Activated naive CD4-positive, alpha-beta T cell treated with anti-CD3 and anti-CD28 coated beads, Interleukin-2, amount 10 ng/mL, durations not matched to agents 7 days and 5 days (primary cell): ENCODE measurements at regions not wholly inside any gene's neighbourhood (a gene's known extent, or its start where the extent isn't known, plus 50 kb on each side); places are given as distances from the start of the nearest gene placed in this dataset.

Experiments
- CTCF ChIA-PET: fragments of 350-600 bp; sonication (Branson Sonifier 250); formaldehyde crosslinking; loops from one replicate; lab custom pipeline; 2021; ENCODE audit warnings: antibody characterized with exemption; lab: Charles Lee
- DNase-seq: peaks from one replicate; pipeline ENCODE4 v3.0.0-alpha.2; 2020
- H3K27ac Mint-ChIP-seq: one replicate; pipeline ENCODE4 v1.8.0; 2021; ENCODE audit warnings: mild to moderate bottlenecking, moderate library complexity, mixed read lengths
- H3K27me3 Mint-ChIP-seq: one replicate; pipeline ENCODE4 v1.8.0; 2021; ENCODE audit warnings: mild to moderate bottlenecking, mixed read lengths
- H3K36me3 Mint-ChIP-seq: one replicate; pipeline ENCODE4 v1.8.0; 2021; ENCODE audit warnings: mixed read lengths
- H3K4me1 Mint-ChIP-seq: one replicate; pipeline ENCODE4 v1.8.0; 2021; ENCODE audit warnings: mixed read lengths
- H3K4me3 Mint-ChIP-seq: one replicate; pipeline ENCODE4 v1.8.0; 2021; ENCODE audit warnings: mild to moderate bottlenecking, moderate library complexity, mixed read lengths
- H3K9me3 Mint-ChIP-seq: one replicate; pipeline ENCODE4 v1.8.0; 2021; ENCODE audit warnings: mixed read lengths

- Mint-ChIP-seq H3K4me1 (no peaks in the 10 kb centered on the region), H3K27me3 (no peaks in the 10 kb centered on the region), H3K4me3 (no peak overlapping the region), H3K36me3 (no peaks in the 10 kb centered on the region), H3K9me3 (no peaks in the 10 kb centered on the region), H3K27ac (no peak overlapping the region)
- no peak for DNase-seq
- CTCF ChIA-PET, result no interaction called here
These were observed 1402.4 kb upstream of the FLRT2 start for GRCh38 chr14:84127495-84127894.

GRCh38 chr14:84128050-84128449 lies 1401.9 kb upstream of the FLRT2 start:
- Mint-ChIP-seq H3K36me3 (no peaks in the 10 kb centered on the region), H3K4me3 (no peak overlapping the region), H3K27ac (no peak overlapping the region), H3K27me3 (no peaks in the 10 kb centered on the region), H3K4me1 (no peaks in the 10 kb centered on the region), H3K9me3 (no peaks in the 10 kb centered on the region)
- CTCF ChIA-PET, result no interaction called here
- no peak for DNase-seq

GRCh38 chr14:84129007-84129406 lies 1400.9 kb upstream of the FLRT2 start:
- CTCF ChIA-PET, result no interaction called here

DNA sequence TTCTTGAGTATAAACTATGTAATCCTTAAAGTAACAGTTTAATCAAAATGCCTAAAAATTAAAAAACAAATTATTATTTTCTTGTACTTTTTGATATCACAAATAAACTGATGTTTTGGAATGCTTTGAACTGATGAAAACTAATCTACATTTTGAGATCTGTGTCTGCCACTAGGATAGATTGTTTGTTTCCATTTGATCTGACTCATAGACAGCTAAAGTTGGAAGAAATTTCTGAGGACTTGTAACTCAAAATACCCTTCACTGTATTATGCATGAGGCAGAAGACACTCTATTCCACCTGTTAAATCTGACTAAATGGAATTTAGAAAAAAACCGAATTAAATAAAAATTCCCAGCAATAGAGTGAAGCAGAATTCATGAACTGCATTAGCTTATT lies 1400.0 kb upstream of the FLRT2 start:
- Mint-ChIP-seq H3K27me3 (no peaks in the 10 kb centered on the region), H3K36me3 (no peaks in the 10 kb centered on the region), H3K27ac (no peak overlapping the region), H3K4me1 (no peaks in the 10 kb centered on the region), H3K4me3 (no peak overlapping the region), H3K9me3 (no peaks in the 10 kb centered on the region)
- CTCF ChIA-PET, result no interaction called here
- no peak for DNase-seq

More at GRCh38 chr14:84129007-84129406, 1400.9 kb upstream of the FLRT2 start:
- Mint-ChIP-seq H3K27me3 (no peaks in the 10 kb centered on the region), H3K36me3 (no peaks in the 10 kb centered on the region), H3K27ac (no peak overlapping the region), H3K4me3 (no peak overlapping the region), H3K4me1 (no peaks in the 10 kb centered on the region), H3K9me3 (no peaks in the 10 kb centered on the region)
- no peak for DNase-seq

GRCh38 chr14:84131924-84132323 lies 1398.0 kb upstream of the FLRT2 start:
- DNase-seq, result no peak
- no peaks in the 10 kb centered on the region for H3K27me3 Mint-ChIP-seq
- no peak overlapping the region for H3K27ac Mint-ChIP-seq
- CTCF ChIA-PET, result no interaction called here
- peaks cover 4% of the 10 kb centered on the region for H3K9me3 Mint-ChIP-seq
- no peaks in the 10 kb centered on the region for H3K4me1 Mint-ChIP-seq
- no peak overlapping the region for H3K4me3 Mint-ChIP-seq
- no peaks in the 10 kb centered on the region for H3K36me3 Mint-ChIP-seq

DNA sequence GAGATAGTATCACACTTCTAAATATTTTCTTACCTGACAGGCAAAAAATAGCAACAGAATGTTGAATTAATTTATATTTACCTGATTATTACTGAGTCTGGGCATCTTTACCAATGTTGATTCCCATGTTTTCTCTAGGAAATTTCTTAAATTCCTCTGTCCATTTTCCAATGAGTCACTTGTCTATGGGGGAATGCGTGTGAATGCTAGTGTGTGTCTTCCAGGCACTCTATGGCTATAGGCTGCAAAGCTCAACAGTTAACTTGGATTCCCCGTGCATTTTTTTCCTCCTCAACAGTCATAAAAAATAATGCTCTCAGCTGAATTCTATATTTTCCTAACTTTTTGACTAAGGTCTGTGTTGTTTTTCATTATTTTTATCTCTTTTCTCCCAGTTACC lies 1385.8 kb upstream of the FLRT2 start:
- Mint-ChIP-seq H3K27me3 (no peaks in the 10 kb centered on the region), H3K9me3 (peaks cover 4% of the 10 kb centered on the region), H3K27ac (no peak overlapping the region), H3K36me3 (no peaks in the 10 kb centered on the region), H3K4me3 (no peak overlapping the region), H3K4me1 (no peaks in the 10 kb centered on the region)
- CTCF ChIA-PET, result no interaction called here
- DNase-seq, result no peak

DNA sequence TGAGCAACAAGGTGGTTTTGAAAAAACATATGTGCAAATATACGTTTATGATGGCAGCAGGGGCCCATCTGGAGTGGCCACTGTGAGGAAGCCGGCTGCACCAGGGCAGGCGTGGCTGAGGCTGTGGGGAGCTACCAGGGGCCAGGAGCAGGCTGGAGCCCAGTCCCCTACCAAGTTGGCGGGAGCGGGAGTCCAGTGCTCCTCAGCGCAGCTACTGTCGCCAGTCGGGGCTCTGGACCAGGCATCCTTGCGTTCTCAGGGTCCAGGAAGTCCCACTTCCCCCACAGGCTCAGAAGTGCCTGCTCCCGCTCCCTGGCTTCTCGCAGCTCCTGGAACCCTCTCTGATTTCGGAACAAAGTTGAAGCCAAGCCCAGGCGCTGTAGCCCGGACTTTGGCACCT lies 1377.5 kb upstream of the FLRT2 start:
- CTCF ChIA-PET, result no interaction called here
- DNase-seq, result no peak
- H3K9me3 Mint-ChIP-seq, result peaks cover 2% of the 10 kb centered on the region
- H3K36me3 Mint-ChIP-seq, result no peaks in the 10 kb centered on the region
- no peak overlapping the region for H3K4me3 Mint-ChIP-seq
- no peaks in the 10 kb centered on the region for H3K27me3 Mint-ChIP-seq
- H3K27ac Mint-ChIP-seq, result no peak overlapping the region
- H3K4me1 Mint-ChIP-seq, result no peaks in the 10 kb centered on the region

GRCh38 chr14:84162633-84163032 lies 1367.3 kb upstream of the FLRT2 start:
- Mint-ChIP-seq H3K36me3 (no peaks in the 10 kb centered on the region), H3K27me3 (no peaks in the 10 kb centered on the region), H3K4me3 (no peak overlapping the region), H3K4me1 (no peaks in the 10 kb centered on the region), H3K27ac (no peak overlapping the region), H3K9me3 (peaks cover 8% of the 10 kb centered on the region)
- CTCF ChIA-PET, result no interaction called here
- no peak for DNase-seq

GRCh38 chr14:84167026-84167425 lies 1362.9 kb upstream of the FLRT2 start:
- Mint-ChIP-seq H3K4me3 (no peak overlapping the region), H3K4me1 (no peaks in the 10 kb centered on the region), H3K27me3 (no peaks in the 10 kb centered on the region), H3K36me3 (no peaks in the 10 kb centered on the region), H3K9me3 (peaks cover 8% of the 10 kb centered on the region), H3K27ac (no peak overlapping the region)
- no peak for DNase-seq
- CTCF ChIA-PET, result no interaction called here

- no peaks in the 10 kb centered on the region for H3K27me3 Mint-ChIP-seq
- no peak overlapping the region for H3K4me3 Mint-ChIP-seq
- no peak overlapping the region for H3K27ac Mint-ChIP-seq
- peaks cover 12% of the 10 kb centered on the region for H3K9me3 Mint-ChIP-seq
- H3K4me1 Mint-ChIP-seq, result no peaks in the 10 kb centered on the region
- H3K36me3 Mint-ChIP-seq, result no peaks in the 10 kb centered on the region
- DNase-seq, result no peak
- CTCF ChIA-PET, result no interaction called here
These were observed 1349.6 kb upstream of the FLRT2 start for GRCh38 chr14:84180336-84180735.

DNA sequence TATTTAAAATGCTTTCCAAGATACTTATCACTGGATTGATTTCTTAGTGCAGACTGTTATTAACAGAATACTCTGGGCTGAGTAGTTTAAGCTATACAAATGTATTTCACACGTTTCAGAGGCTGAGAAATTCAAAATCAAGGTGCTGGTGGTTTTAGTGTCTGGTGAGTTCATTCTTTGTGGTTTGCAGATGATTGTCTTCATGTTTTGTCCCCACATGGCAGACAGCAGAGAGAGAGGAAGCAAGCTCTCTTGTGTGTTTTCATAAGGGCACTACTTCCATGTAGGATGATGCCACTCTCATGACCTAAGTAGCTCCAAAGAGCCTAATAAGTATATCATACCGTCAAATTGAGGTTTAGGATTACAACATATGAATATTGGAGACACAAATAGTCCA lies 1348.9 kb upstream of the FLRT2 start:
- Mint-ChIP-seq H3K4me1 (no peaks in the 10 kb centered on the region), H3K9me3 (peaks cover 8% of the 10 kb centered on the region), H3K27me3 (no peaks in the 10 kb centered on the region), H3K36me3 (no peaks in the 10 kb centered on the region), H3K4me3 (no peak overlapping the region), H3K27ac (no peak overlapping the region)
- CTCF ChIA-PET, result no interaction called here
- no peak for DNase-seq

DNA sequence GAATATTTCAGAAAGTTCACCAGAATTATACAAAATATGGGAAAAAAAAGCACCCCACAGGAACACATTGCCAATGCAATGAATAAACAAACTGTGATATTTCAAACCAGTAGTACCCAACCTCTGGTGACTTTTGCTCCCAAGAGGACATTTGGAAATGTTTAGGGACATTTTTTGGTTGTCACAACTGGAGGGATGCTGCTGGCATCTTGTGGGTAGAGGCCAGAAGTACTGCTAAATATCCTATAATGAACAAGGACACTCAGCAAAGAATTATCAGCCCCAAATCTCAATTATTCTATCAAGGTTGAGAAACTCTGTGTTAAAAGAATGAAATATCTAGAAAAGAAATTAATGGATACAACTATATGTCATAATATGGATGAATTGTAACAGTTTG lies 1334.4 kb upstream of the FLRT2 start:
- no peak overlapping the region for H3K27ac Mint-ChIP-seq
- DNase-seq, result no peak
- no peak overlapping the region for H3K4me3 Mint-ChIP-seq
- peaks cover 15% of the 10 kb centered on the region for H3K9me3 Mint-ChIP-seq
- H3K4me1 Mint-ChIP-seq, result no peaks in the 10 kb centered on the region
- H3K27me3 Mint-ChIP-seq, result no peaks in the 10 kb centered on the region
- CTCF ChIA-PET, result no interaction called here
- no peaks in the 10 kb centered on the region for H3K36me3 Mint-ChIP-seq

- H3K36me3 Mint-ChIP-seq, result no peaks in the 10 kb centered on the region
- H3K9me3 Mint-ChIP-seq, result peaks cover 19% of the 10 kb centered on the region
- no peak overlapping the region for H3K27ac Mint-ChIP-seq
- H3K4me1 Mint-ChIP-seq, result no peaks in the 10 kb centered on the region
- no peak overlapping the region for H3K4me3 Mint-ChIP-seq
- DNase-seq, result no peak
- no peaks in the 10 kb centered on the region for H3K27me3 Mint-ChIP-seq
- CTCF ChIA-PET, result no interaction called here
These were observed 1332.2 kb upstream of the FLRT2 start for GRCh38 chr14:84197704-84198103.

DNA sequence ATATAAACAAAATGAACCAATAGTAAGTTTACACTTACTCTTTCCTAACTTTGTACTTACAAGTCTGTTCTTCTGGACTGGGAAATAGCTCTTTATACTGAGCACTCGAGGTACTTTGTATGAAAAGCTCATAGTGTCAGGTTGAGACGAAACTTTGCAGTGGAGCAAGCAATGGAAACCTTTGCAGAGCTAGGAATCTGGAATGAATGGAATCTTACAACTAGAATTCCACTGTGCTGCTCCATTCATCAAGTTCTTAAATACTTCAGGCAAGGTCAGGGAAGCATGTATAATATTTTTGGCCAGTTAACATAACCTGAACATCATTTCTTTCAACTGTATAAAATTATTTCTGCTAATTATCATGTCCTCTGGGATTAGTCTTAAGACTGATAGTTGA lies 1327.5 kb upstream of the FLRT2 start:
- CTCF ChIA-PET, result no interaction called here
- Mint-ChIP-seq H3K36me3 (no peaks in the 10 kb centered on the region), H3K27me3 (no peaks in the 10 kb centered on the region), H3K4me1 (no peaks in the 10 kb centered on the region), H3K9me3 (peaks cover 26% of the 10 kb centered on the region), H3K4me3 (no peak overlapping the region), H3K27ac (no peak overlapping the region)
- DNase-seq, result no peak

DNA sequence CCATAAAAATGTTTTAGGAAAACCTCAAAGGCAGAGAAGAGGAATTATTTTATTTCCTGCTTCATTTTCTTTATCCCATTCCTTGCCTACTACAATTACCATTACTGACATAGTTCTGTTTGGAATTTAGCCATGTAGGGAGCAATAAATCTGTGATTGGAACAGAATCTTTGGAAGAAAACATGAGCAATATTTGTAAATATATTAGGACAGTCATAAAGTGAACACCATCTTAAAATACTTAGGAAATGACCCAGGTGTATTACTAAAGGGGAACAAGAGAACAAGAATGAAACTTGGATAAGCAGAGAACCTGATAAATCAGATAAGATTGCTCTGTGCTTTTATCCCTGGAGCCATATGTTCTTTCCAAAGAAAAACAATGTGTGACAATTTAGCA lies 1326.0 kb upstream of the FLRT2 start:
- CTCF ChIA-PET, result no interaction called here

DNA sequence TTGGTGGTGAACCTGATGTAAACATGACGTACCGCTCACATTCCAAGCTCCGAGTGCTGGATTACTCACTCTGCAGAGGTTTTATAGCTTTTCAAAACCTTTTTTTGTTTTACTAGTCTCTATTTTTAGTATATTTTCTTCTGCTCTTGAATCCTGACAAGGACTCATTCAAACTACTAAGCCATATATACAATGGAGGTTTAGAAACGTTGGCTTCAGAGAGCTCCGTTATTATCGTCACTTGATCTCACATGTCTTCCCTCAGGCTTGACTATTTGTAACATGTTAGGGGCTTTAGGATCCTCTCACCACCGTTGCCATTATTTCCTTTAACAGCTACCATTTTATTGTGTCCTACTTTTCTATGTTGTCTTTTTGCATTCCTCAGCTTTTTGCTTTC lies 1321.5 kb upstream of the FLRT2 start:
- H3K9me3 Mint-ChIP-seq, result peaks cover 19% of the 10 kb centered on the region
- H3K27me3 Mint-ChIP-seq, result no peaks in the 10 kb centered on the region
- no peak overlapping the region for H3K4me3 Mint-ChIP-seq
- CTCF ChIA-PET, result no interaction called here
- no peaks in the 10 kb centered on the region for H3K36me3 Mint-ChIP-seq
- no peak for DNase-seq
- no peaks in the 10 kb centered on the region for H3K4me1 Mint-ChIP-seq
- no peak overlapping the region for H3K27ac Mint-ChIP-seq

More for the DNA sequence above, 1326.0 kb upstream of the FLRT2 start:
- no peaks in the 10 kb centered on the region for H3K27me3 Mint-ChIP-seq
- H3K4me1 Mint-ChIP-seq, result no peaks in the 10 kb centered on the region
- DNase-seq, result no peak
- peaks cover 24% of the 10 kb centered on the region for H3K9me3 Mint-ChIP-seq
- H3K4me3 Mint-ChIP-seq, result no peak overlapping the region
- no peaks in the 10 kb centered on the region for H3K36me3 Mint-ChIP-seq
- no peak overlapping the region for H3K27ac Mint-ChIP-seq
